GM12875 (cell line): ENCODE measurements at regions not wholly inside any gene's neighbourhood (a gene's known extent, or its start where the extent isn't known, plus 50 kb on each side); places are given as distances from the start of the nearest gene placed in this dataset.
"Not testable (repeated sequence)": the region's sequence is repeated elsewhere in the genome, so short reads cannot be mapped to it uniquely, and the experiment has no call there.

Experiments
- H3K4me3 ChIP-seq: one replicate; pipeline ENCODE4 v1.5.1; 2011; ENCODE audit warnings: low read depth, low read length, control low read depth
- CTCF ChIP-seq: IDR thresholded peaks from 2 replicates; pipeline ENCODE4 v1.5.1; 2011; ENCODE audit warnings: low read depth, mild to moderate bottlenecking, control low read depth, inconsistent platforms, low read length, moderate library complexity, borderline replicate concordance; ENCODE audit not compliant: insufficient read depth

- no peak for TF ChIP-seq CTCF
- no peak overlapping the region for H3K4me3 ChIP-seq
These were observed 199.3 kb upstream of the CMC1 start for GRCh38 chr3:28042095-28042635.

GRCh38 chr3:28042707-28043106 lies 198.7 kb upstream of the CMC1 start:
- no peak for TF ChIP-seq CTCF
- no peak overlapping the region for H3K4me3 ChIP-seq

- no peak for TF ChIP-seq CTCF
These were observed 191.3 kb upstream of the CMC1 start for GRCh38 chr3:28050120-28050519.

GRCh38 chr3:28050885-28051284 lies 190.5 kb upstream of the CMC1 start:
- TF ChIP-seq CTCF: no peak
- no peak overlapping the region for H3K4me3 ChIP-seq

More at GRCh38 chr3:28050120-28050519, 191.3 kb upstream of the CMC1 start:
- no peak overlapping the region for H3K4me3 ChIP-seq

GRCh38 chr3:28053759-28054158 lies 187.7 kb upstream of the CMC1 start:
- no peak for TF ChIP-seq CTCF
- no peak overlapping the region for H3K4me3 ChIP-seq

GRCh38 chr3:28056806-28057205 lies 184.6 kb upstream of the CMC1 start:
- no peak overlapping the region for H3K4me3 ChIP-seq
- TF ChIP-seq CTCF: no peak

GRCh38 chr3:28057539-28057938 lies 183.9 kb upstream of the CMC1 start:
- H3K4me3 ChIP-seq: no peak overlapping the region
- no peak for TF ChIP-seq CTCF

- H3K4me3 ChIP-seq: not testable (repeated sequence)
These were observed 182.2 kb upstream of the CMC1 start for GRCh38 chr3:28059199-28059598.
